ENCODE measurements at regions not wholly inside any gene's neighbourhood (a gene's known extent, or its start where the extent isn't known, plus 50 kb on each side); places are given as distances from the start of the nearest gene placed in this dataset.

GRCh38 chr18:62458868-62459716 lies 63.7 kb upstream of the ZCCHC2 start:
- TF ChIP-seq POLR2A (IDR thresholded peaks at IDR 0.05; ENCODE audit: low read length) (no peak), GATA1 (IDR thresholded peaks at IDR 0.05; ENCODE audit: low read depth, low read length) (no peak)
